SK-N-SH (cell line): ENCODE measurements at regions not wholly inside any gene's neighbourhood (a gene's known extent, or its start where the extent isn't known, plus 50 kb on each side); places are given as distances from the start of the nearest gene placed in this dataset.

Source experiments
- CTCF ChIA-PET: fragments of 300-600, 350-600 bp; formaldehyde crosslinking; extraction: SDS; loops from one replicate; lab custom pipeline; 2021; lab: Yijun Ruan, JAX
- POLR2A ChIA-PET: fragments of 350-600 bp; sonication (Branson Sonifier 250); formaldehyde crosslinking; extraction: SDS; loops from one replicate; lab custom pipeline; 2020; ENCODE audit warnings: antibody characterized with exemption, inconsistent platforms; lab: Yijun Ruan, JAX
- DNase-seq: peaks from one replicate; pipeline ENCODE4 v3.0.0; 2012
- H2AFZ ChIP-seq: fragments of 200-600 bp; sonication (generic); 2 replicates; pipeline ENCODE4 v1.8.1; 2016; ENCODE audit warnings: antibody characterized with exemption, mild to moderate bottlenecking, low read depth
- H3F3A ChIP-seq: fragments of 200-600 bp; sonication (generic); replicated peaks from 2 replicates; pipeline ENCODE3; 2016; ENCODE audit warnings: antibody characterized with exemption, mild to moderate bottlenecking; ENCODE audit not compliant: insufficient read depth
- H3K27ac ChIP-seq, 2 experiments: fragments of 200-500 bp in 1 of 2; fragments of 200-600 bp in 1 of 2; sonication (Bioruptor generic) in 1 of 2; sonication (generic), shearing (Covaris generic) in 1 of 2; 2 replicates each; pipeline versions ENCODE4 v1.5.1 to v1.6.1; 2014 to 2016; ENCODE audit warnings: low read depth in 2 of 2, inconsistent platforms in 1 of 2, low read length in 1 of 2, mild to moderate bottlenecking in 1 of 2, mixed read lengths in 1 of 2
- H3K27me3 ChIP-seq: fragments of 200-600 bp; sonication (generic), shearing (Covaris generic); 2 replicates; pipeline ENCODE4 v1.6.1; 2016; ENCODE audit warnings: mixed run types; ENCODE audit not compliant: insufficient read depth
- H3K36me3 ChIP-seq, 2 experiments: fragments of 200-500 bp in 1 of 2; fragments of 200-600 bp in 1 of 2; sonication (Bioruptor generic) in 1 of 2; sonication (generic) in 1 of 2; replicated peaks in 1 of 2; 2 replicates each; pipeline versions ENCODE3 to v1.5.1; 2014 to 2016; ENCODE audit warnings: low read length in 1 of 2, mild to moderate bottlenecking in 1 of 2; ENCODE audit not compliant: insufficient read depth in 2 of 2, control insufficient read depth in 1 of 2
- H3K4me1 ChIP-seq, 2 experiments: fragments of 200-500 bp in 1 of 2; fragments of 200-600 bp in 1 of 2; sonication (Bioruptor generic) in 1 of 2; sonication (generic), shearing (Covaris generic) in 1 of 2; 2 replicates each; pipeline versions ENCODE4 v1.5.1 to v1.6.1; 2014 to 2016; ENCODE audit warnings: low read depth in 1 of 2, low read length in 1 of 2, mixed run types in 1 of 2; ENCODE audit not compliant: insufficient read depth in 2 of 2, control insufficient read depth in 1 of 2
- H3K4me2 ChIP-seq: fragments of 200-600 bp; sonication (generic), shearing (Covaris generic); 2 replicates; pipeline ENCODE4 v1.6.1; 2017; ENCODE audit warnings: mixed run types
- H3K4me3 ChIP-seq, 2 experiments: fragments of 200-500 bp in 1 of 2; fragments of 200-600 bp in 1 of 2; sonication (Bioruptor generic) in 1 of 2; sonication (generic), shearing (Covaris generic) in 1 of 2; 2 replicates each; pipeline versions ENCODE4 v1.5.1 to v1.8.1; 2014 to 2016; ENCODE audit warnings: low read depth in 2 of 2, inconsistent platforms in 1 of 2, low read length in 1 of 2, mild to moderate bottlenecking in 1 of 2, mixed read lengths in 1 of 2, moderate library complexity in 1 of 2
- H3K79me2 ChIP-seq: fragments of 200-600 bp; sonication (generic); 2 replicates; pipeline ENCODE4 v1.8.1; 2017; ENCODE audit warnings: mild to moderate bottlenecking; ENCODE audit not compliant: insufficient read depth
- H3K9ac ChIP-seq: fragments of 200-600 bp; sonication (generic); 2 replicates; pipeline ENCODE4 v1.6.1; 2017; ENCODE audit warnings: mixed run types
- H3K9me2 ChIP-seq: fragments of 200-600 bp; sonication (generic); 2 replicates; pipeline ENCODE4 v1.6.1; 2017; ENCODE audit warnings: mixed run types
- H3K9me3 ChIP-seq: fragments of 200-600 bp; sonication (generic); 2 replicates; pipeline ENCODE4 v1.6.1; 2017; ENCODE audit warnings: mixed run types, mild to moderate bottlenecking, moderate library complexity
- H4K20me1 ChIP-seq: fragments of 200-600 bp; sonication (generic); 2 replicates; pipeline ENCODE4 v1.6.1; 2017; ENCODE audit warnings: mild to moderate bottlenecking, mixed run types; ENCODE audit not compliant: insufficient read depth
- CHD2 ChIP-seq: fragments of 150-350 bp; IDR thresholded peaks from 2 replicates; pipeline ENCODE4 v1.6.1; 2018; ENCODE audit warnings: low read length; ENCODE audit not compliant: partially characterized antibody
- CTCF ChIP-seq: fragments of 200-600 bp; sonication (generic); IDR thresholded peaks from 2 replicates; pipeline ENCODE4 v1.6.1; 2017; ENCODE audit warnings: antibody characterized with exemption, mild to moderate bottlenecking, moderate library complexity
- EP300 ChIP-seq, 2 experiments: IDR thresholded peaks; 2 replicates each; pipeline versions ENCODE4 v1.4.0 to v1.6.1; 2012; ENCODE audit warnings: borderline replicate concordance in 1 of 2, low read depth in 1 of 2, low read length in 1 of 2
- FOSL2 ChIP-seq: IDR thresholded peaks from 2 replicates; pipeline ENCODE4 v1.4.0; 2012; ENCODE audit warnings: low read depth, mild to moderate bottlenecking, moderate library complexity, borderline replicate concordance
- FOXJ3 ChIP-seq: sonication (generic); formaldehyde crosslinking; IDR thresholded peaks from 2 replicates; pipeline ENCODE4 v1.5.1; 2020; ENCODE audit warnings: mild to moderate bottlenecking, missing genetic modification reagents
- GABPA ChIP-seq: IDR thresholded peaks from 2 replicates; pipeline ENCODE4 v1.4.0; 2012; ENCODE audit warnings: low read depth, mild to moderate bottlenecking
- GATA2 ChIP-seq: sonication (generic); formaldehyde crosslinking; IDR thresholded peaks from 2 replicates; pipeline ENCODE4 v1.5.0; 2020; ENCODE audit warnings: mild to moderate bottlenecking, missing genetic modification reagents
- NFIC ChIP-seq: IDR thresholded peaks from 2 replicates; pipeline ENCODE4 v1.4.0; 2012; ENCODE audit warnings: borderline replicate concordance
- POLR2AphosphoS5 ChIP-seq: IDR thresholded peaks from 2 replicates; pipeline ENCODE4 v1.6.1; 2012; ENCODE audit warnings: low read depth, low read length
- RAD21 ChIP-seq: IDR thresholded peaks from 2 replicates; pipeline ENCODE4 v1.6.1; 2012; ENCODE audit warnings: mild to moderate bottlenecking, low read length
- RCOR1 ChIP-seq: fragments of 150-350 bp; IDR thresholded peaks from 2 replicates; pipeline ENCODE4 v1.6.1; 2017; ENCODE audit warnings: antibody characterized with exemption, low read length
- RXRA ChIP-seq: IDR thresholded peaks from 2 replicates; pipeline ENCODE4 v1.4.0; 2012; ENCODE audit warnings: low read depth, mild to moderate bottlenecking, borderline replicate concordance
- SIN3A ChIP-seq: IDR thresholded peaks from 2 replicates; pipeline ENCODE4 v1.6.1; 2012; ENCODE audit warnings: low read depth, mild to moderate bottlenecking, low read length, moderate library complexity, borderline replicate concordance
- SMC3 ChIP-seq: IDR thresholded peaks from 2 replicates; pipeline ENCODE4 v1.6.1; 2012; ENCODE audit warnings: low read depth, low read length, improper control_type of control experiment
- TAF1 ChIP-seq: IDR thresholded peaks from 2 replicates; pipeline ENCODE4 v1.6.1; 2012; ENCODE audit warnings: low read depth, mild to moderate bottlenecking, low read length, moderate library complexity, borderline replicate concordance
- TCF12 ChIP-seq: IDR thresholded peaks from 2 replicates; pipeline ENCODE4 v1.4.0; 2012
- WGBS: methylation state at CpG from one replicate; pipeline ENCODE4 v1.1.6; 2017; ENCODE audit warnings: low lambda C conversion rate; 5-methylcytosine and 5-hydroxymethylcytosine counted together
- TF ChIP-seq, protein P1 (sequence below): IDR thresholded peaks from 2 replicates; pipeline ENCODE4 v1.6.1; 2012; ENCODE audit warnings: mild to moderate bottlenecking, low read depth, low read length, moderate library complexity
- TF ChIP-seq, protein P2 (sequence below): IDR thresholded peaks from 2 replicates; pipeline ENCODE4 v1.4.0; 2012; ENCODE audit warnings: low read depth, borderline replicate concordance
- TF ChIP-seq, protein P3 (sequence below): IDR thresholded peaks from 2 replicates; pipeline ENCODE4 v1.4.0; 2012; ENCODE audit warnings: low read depth, borderline replicate concordance
- TF ChIP-seq, protein P4 (sequence below): IDR thresholded peaks from 2 replicates; pipeline ENCODE4 v1.4.0; 2012; ENCODE audit warnings: low read depth

DNA sequence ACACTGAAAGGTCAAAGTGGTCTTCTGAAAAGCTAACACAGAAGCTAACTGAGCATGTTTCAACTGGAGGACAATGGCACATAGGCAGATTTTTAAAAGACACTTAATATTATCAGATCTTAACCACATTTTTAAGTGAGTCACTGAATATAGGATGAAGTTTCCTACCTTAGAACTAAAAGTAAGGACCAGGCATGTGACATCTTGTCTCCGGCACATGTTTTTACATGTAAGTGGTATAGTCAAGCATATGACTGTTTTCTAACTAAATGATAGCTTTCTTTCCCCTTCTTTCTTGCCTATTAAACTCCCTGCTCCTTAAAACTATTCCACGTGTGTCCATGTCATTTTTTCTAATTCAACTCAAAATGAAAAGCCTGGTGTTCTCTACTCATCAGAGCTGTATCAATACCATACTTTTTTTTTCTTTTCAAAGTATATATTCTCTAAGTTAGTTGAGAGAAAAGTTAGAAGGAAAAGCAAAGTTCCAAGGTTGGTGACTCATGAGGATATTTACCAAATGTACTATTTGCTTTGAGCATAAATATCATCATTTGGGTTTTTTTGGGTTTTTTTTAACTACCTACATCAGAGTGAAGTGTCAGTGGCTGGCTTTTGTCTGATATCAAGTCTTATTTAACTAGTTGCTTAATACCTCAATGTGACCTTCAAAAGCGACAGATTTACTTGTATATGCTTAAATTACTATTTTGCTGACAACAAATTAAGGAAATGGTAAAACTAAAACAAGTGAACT is 127.5 kb downstream of the CRPPA start:
- DNase-seq, result no peak
- H3F3A ChIP-seq, result no peaks in the 10 kb centered on the region
- no peak overlapping the region for H3K4me3 ChIP-seq
- ChIA-PET CTCF (no interaction called here), POLR2A (no interaction called here)
- H3K79me2 ChIP-seq, result no peaks in the 10 kb centered on the region
- 36% methylated on average over 3 of the region's 3 CpGs for WGBS
- H3K4me2 ChIP-seq, result no peak overlapping the region
- no peak overlapping the region for H2AFZ ChIP-seq
- H3K36me3 ChIP-seq, result no peaks in the 10 kb centered on the region
- H3K4me1 ChIP-seq, result no peaks in the 10 kb centered on the region; a peak in 1 of 4 replicates
- H3K27ac ChIP-seq, result no peak overlapping the region
- H3K9me2 ChIP-seq, result no peaks in the 10 kb centered on the region
- H4K20me1 ChIP-seq, result no peaks in the 10 kb centered on the region
- no peaks in the 10 kb centered on the region for H3K9me3 ChIP-seq
- no peak overlapping the region for H3K9ac ChIP-seq
- no peaks in the 10 kb centered on the region for H3K27me3 ChIP-seq
- no peak for TF ChIP-seq TAF1
- TF ChIP-seq GATA2 (CRISPR knock-in tag), result no peak
- no peak for TF ChIP-seq SIN3A
- no peak for TF ChIP-seq FOSL2
- no peak for TF ChIP-seq FOXJ3 (CRISPR knock-in tag)
- no peak for TF ChIP-seq GABPA
- TF ChIP-seq RCOR1, result no peak
- no peak for TF ChIP-seq RXRA
- TF ChIP-seq, protein P1, sequence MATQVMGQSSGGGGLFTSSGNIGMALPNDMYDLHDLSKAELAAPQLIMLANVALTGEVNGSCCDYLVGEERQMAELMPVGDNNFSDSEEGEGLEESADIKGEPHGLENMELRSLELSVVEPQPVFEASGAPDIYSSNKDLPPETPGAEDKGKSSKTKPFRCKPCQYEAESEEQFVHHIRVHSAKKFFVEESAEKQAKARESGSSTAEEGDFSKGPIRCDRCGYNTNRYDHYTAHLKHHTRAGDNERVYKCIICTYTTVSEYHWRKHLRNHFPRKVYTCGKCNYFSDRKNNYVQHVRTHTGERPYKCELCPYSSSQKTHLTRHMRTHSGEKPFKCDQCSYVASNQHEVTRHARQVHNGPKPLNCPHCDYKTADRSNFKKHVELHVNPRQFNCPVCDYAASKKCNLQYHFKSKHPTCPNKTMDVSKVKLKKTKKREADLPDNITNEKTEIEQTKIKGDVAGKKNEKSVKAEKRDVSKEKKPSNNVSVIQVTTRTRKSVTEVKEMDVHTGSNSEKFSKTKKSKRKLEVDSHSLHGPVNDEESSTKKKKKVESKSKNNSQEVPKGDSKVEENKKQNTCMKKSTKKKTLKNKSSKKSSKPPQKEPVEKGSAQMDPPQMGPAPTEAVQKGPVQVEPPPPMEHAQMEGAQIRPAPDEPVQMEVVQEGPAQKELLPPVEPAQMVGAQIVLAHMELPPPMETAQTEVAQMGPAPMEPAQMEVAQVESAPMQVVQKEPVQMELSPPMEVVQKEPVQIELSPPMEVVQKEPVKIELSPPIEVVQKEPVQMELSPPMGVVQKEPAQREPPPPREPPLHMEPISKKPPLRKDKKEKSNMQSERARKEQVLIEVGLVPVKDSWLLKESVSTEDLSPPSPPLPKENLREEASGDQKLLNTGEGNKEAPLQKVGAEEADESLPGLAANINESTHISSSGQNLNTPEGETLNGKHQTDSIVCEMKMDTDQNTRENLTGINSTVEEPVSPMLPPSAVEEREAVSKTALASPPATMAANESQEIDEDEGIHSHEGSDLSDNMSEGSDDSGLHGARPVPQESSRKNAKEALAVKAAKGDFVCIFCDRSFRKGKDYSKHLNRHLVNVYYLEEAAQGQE, result no peak
- TF ChIP-seq, protein P2, sequence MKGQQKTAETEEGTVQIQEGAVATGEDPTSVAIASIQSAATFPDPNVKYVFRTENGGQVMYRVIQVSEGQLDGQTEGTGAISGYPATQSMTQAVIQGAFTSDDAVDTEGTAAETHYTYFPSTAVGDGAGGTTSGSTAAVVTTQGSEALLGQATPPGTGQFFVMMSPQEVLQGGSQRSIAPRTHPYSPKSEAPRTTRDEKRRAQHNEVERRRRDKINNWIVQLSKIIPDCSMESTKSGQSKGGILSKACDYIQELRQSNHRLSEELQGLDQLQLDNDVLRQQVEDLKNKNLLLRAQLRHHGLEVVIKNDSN, result no peak
- no peak for TF ChIP-seq SMC3
- TF ChIP-seq POLR2AphosphoS5, result no peak
- TF ChIP-seq, protein P3, sequence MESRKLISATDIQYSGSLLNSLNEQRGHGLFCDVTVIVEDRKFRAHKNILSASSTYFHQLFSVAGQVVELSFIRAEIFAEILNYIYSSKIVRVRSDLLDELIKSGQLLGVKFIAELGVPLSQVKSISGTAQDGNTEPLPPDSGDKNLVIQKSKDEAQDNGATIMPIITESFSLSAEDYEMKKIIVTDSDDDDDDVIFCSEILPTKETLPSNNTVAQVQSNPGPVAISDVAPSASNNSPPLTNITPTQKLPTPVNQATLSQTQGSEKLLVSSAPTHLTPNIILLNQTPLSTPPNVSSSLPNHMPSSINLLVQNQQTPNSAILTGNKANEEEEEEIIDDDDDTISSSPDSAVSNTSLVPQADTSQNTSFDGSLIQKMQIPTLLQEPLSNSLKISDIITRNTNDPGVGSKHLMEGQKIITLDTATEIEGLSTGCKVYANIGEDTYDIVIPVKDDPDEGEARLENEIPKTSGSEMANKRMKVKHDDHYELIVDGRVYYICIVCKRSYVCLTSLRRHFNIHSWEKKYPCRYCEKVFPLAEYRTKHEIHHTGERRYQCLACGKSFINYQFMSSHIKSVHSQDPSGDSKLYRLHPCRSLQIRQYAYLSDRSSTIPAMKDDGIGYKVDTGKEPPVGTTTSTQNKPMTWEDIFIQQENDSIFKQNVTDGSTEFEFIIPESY, result no peak
- no peak for TF ChIP-seq EP300 (IDR thresholded peaks at IDR 0.05; ENCODE audit: borderline replicate concordance in 1 of 2, low read depth in 1 of 2, low read length in 1 of 2)
- TF ChIP-seq NFIC, result no peak
- TF ChIP-seq, protein P4, sequence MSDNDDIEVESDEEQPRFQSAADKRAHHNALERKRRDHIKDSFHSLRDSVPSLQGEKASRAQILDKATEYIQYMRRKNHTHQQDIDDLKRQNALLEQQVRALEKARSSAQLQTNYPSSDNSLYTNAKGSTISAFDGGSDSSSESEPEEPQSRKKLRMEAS, result no peak
- TF ChIP-seq CHD2, result no peak
- no peak for TF ChIP-seq TCF12
- TF ChIP-seq RAD21, result no peak
- TF ChIP-seq CTCF, result no peak
